ENCODE measurements at regions not wholly inside any gene's neighbourhood (a gene's known extent, or its start where the extent isn't known, plus 50 kb on each side); places are given as distances from the start of the nearest gene placed in this dataset.

GRCh38 chr9:93827545-93828330 lies 127.4 kb downstream of the BARX1 start:
- TF ChIP-seq, protein P1, sequence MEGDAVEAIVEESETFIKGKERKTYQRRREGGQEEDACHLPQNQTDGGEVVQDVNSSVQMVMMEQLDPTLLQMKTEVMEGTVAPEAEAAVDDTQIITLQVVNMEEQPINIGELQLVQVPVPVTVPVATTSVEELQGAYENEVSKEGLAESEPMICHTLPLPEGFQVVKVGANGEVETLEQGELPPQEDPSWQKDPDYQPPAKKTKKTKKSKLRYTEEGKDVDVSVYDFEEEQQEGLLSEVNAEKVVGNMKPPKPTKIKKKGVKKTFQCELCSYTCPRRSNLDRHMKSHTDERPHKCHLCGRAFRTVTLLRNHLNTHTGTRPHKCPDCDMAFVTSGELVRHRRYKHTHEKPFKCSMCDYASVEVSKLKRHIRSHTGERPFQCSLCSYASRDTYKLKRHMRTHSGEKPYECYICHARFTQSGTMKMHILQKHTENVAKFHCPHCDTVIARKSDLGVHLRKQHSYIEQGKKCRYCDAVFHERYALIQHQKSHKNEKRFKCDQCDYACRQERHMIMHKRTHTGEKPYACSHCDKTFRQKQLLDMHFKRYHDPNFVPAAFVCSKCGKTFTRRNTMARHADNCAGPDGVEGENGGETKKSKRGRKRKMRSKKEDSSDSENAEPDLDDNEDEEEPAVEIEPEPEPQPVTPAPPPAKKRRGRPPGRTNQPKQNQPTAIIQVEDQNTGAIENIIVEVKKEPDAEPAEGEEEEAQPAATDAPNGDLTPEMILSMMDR (IDR thresholded peaks at IDR 0.05) = peak in 2 of 3 donors; percentile 51 to 61
- TF ChIP-seq POLR2A (IDR thresholded peaks at IDR 0.05) = no peak

Measured in breast epithelium (tissue), 3 donors.